ENCODE measurements at regions not wholly inside any gene's neighbourhood (a gene's known extent, or its start where the extent isn't known, plus 50 kb on each side); places are given as distances from the start of the nearest gene placed in this dataset.

- DNase-seq (ENCODE audit: low read depth in 1 of 2, low spot score in 1 of 2) = no peak
Observed at GRCh38 chr18:46426021-46426678, 230.9 kb downstream of the LOXHD1 start.

GRCh38 chr18:46426679-46427047, 230.4 kb downstream of the LOXHD1 start:
- no peak for DNase-seq (ENCODE audit: low read depth in 1 of 2, low spot score in 1 of 2)

Data from activated T-helper 1 cell treated with anti-CD3 and anti-CD28 coated beads, Interleukin-2, amount 50 U/mL, for 16 hours (primary cell).